Right ventricle myocardium superior (tissue), 1 donor: ENCODE measurements at regions not wholly inside any gene's neighbourhood (a gene's known extent, or its start where the extent isn't known, plus 50 kb on each side); places are given as distances from the start of the nearest gene placed in this dataset.
"Not testable (repeated sequence)": the region's sequence is repeated elsewhere in the genome, so short reads cannot be mapped to it uniquely, and the experiment has no call there.

ENCODE experiments used
- ATAC-seq: fragments of 200-7000 bp; cut with Tn5 transposase; one replicate; pipeline ENCODE4 v1.9.1; 2020; ENCODE audit warnings: mild to moderate bottlenecking; ENCODE audit not compliant: poor library complexity
- DNase-seq: peaks from one replicate; pipeline ENCODE4 v3.0.0-alpha.2; 2020
- intact Hi-C: fragments of 100-400 bp; cut with DNase I; formaldehyde crosslinking; loops from one replicate; pipeline ENCODE4 v1.11.2; 2022
- donor health status: DM: no; HTN: yes; CAD: no; lungs with severe emphysema.

DNA sequence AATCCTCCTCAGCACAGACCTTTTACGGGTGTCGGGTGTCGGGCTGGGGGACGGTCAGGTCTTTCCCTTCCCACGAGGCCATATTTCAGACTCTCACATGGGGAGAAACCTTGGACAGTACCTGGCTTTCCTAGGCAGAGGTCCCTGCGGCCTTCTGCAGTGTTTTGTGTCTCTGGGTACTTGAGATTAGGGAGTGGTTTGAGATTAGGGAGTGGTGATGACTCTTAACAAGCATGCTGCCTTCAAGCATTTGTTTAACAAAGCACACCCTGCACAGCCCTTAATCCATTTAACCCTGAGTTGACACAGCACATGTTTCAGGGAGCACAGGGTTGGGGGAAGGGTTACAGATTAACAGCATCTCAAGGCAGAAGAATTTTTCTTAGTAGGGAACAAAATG lies 113.0 kb upstream of the ZNF92 start:
- intact Hi-C loops, DNase-seq, ATAC-seq: not testable (repeated sequence)

GRCh38 chr7:65259864-65260525 lies 113.7 kb upstream of the ZNF92 start:
- DNase-seq, ATAC-seq, intact Hi-C loops: not testable (repeated sequence)

GRCh38 chr7:65254061-65254460 lies 119.6 kb upstream of the ZNF92 start:
- intact Hi-C loops: no loop called here
- DNase-seq: no peak
- ATAC-seq: no peak

- peak; percentile 61 for DNase-seq
- ATAC-seq: peak; percentile 96
- intact Hi-C loops: no loop called here
These were observed 121.6 kb upstream of the ZNF92 start for GRCh38 chr7:65251851-65252620.

- DNase-seq (peak; percentile 12), ATAC-seq (no peak)
- intact Hi-C loops: no loop called here
These were observed 122.8 kb upstream of the ZNF92 start for GRCh38 chr7:65250697-65251395.

GRCh38 chr7:65250216-65250615 lies 123.4 kb upstream of the ZNF92 start:
- intact Hi-C loops: no loop called here
- DNase-seq (no peak), ATAC-seq (no peak)

DNA sequence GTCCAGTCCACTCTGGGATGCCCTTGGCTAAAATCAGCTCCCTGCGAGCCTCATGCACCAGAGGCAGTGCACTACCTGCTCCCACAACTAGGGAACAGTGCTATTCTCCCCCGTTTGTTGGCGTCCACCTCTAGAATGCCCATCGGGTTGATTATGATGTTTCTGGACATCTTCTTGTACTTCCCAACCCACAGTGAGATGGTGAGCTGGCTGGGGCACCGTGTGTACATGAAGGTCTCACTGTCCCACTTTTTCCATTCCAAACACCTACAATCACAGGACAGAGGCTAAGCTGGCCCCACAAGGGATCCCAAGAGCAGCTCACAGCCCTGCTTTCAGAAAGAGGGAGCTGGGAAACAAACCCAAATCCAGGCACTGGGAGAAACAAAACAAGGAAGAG lies 126.2 kb upstream of the ZNF92 start:
- DNase-seq (peak; percentile 16), ATAC-seq (no peak)
- intact Hi-C loops: no loop called here

- ATAC-seq (peak; percentile 94), DNase-seq (peak; percentile 50)
- intact Hi-C loops: loop anchor here (5.0 kb wide), 1 partner anchor 203 kb away; no protein-coding TSS in a partner anchor
These were observed 133.8 kb upstream of the ZNF92 start for GRCh38 chr7:65239707-65240352.

DNA sequence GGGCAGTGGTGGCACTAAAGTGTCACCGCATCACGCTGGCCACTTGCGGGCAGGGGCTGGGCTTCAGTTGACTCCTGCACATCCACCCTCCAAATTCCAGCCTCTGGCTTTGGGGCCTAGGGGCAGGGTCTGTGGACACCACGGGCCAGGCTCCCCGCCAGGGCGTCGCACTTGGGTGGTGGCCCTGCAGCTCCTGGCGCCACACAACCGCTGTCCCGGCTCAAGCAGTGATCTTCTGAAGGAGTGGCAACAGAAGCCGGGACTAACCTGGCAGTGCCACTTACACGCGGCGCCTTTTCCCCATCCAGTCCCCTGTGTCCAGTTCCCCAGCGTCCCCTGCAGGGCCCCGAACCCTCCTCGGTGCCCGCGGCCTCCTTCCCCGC lies 134.3 kb upstream of the ZNF92 start:
- DNase-seq (no peak), ATAC-seq (no peak)
- intact Hi-C loops: loop anchor here (5.0 kb wide), 1 partner anchor 202 kb away; no protein-coding TSS in a partner anchor

DNA sequence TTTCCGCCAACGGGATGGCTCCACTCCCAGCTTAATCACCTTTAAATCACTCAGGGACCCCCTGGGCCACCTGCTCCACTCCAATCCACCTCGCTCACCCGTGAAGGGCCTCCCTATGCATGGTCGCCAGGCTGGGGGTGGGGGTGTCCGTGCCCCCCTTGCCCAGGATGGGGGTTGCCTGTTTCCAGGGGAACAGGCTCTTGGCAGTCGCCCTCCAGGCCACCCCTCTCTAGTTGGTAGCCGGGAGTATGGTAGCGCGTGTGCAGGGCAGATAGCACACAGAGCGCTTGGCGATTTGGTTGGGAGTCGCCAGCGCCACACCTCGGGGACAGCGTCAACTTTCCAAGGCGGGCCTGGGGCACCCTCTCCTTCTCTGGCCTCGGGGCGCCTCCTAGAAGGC lies 134.9 kb upstream of the ZNF92 start:
- intact Hi-C loops: loop anchor here (5.0 kb wide), 1 partner anchor 201 kb away; no protein-coding TSS in a partner anchor
- DNase-seq (no peak), ATAC-seq (no peak)

DNA sequence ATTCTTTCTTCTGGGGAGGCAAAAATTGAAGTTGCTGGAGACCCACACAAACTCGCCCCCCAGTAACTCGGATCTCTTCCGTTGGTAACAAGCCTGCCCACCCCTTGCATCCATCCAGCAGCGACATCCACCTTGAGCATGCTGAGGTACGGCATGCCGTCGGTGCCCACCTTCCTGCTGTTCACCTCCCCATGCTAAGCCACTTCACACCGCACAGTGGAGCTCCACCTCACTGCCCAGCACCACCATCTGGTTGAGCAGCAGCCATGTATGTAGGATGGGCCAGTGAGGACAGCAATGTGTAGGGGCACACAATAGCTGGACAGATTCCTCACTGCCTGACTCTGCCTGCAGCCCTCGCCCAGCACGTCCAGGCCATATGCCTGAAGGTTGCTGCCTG lies 138.1 kb upstream of the ZNF92 start:
- DNase-seq: no peak
- intact Hi-C loops: loop anchor here (5.0 kb wide), 1 partner anchor 198 kb away; no protein-coding TSS in a partner anchor
- no peak for ATAC-seq

- DNase-seq (no peak), ATAC-seq (no peak)
- intact Hi-C loops: no loop called here
These were observed 140.1 kb upstream of the ZNF92 start for GRCh38 chr7:65233409-65234034.

- intact Hi-C loops: no loop called here
- ATAC-seq (no peak), DNase-seq (no peak)
These were observed 143.4 kb upstream of the ZNF92 start for GRCh38 chr7:65230231-65230630.

DNA sequence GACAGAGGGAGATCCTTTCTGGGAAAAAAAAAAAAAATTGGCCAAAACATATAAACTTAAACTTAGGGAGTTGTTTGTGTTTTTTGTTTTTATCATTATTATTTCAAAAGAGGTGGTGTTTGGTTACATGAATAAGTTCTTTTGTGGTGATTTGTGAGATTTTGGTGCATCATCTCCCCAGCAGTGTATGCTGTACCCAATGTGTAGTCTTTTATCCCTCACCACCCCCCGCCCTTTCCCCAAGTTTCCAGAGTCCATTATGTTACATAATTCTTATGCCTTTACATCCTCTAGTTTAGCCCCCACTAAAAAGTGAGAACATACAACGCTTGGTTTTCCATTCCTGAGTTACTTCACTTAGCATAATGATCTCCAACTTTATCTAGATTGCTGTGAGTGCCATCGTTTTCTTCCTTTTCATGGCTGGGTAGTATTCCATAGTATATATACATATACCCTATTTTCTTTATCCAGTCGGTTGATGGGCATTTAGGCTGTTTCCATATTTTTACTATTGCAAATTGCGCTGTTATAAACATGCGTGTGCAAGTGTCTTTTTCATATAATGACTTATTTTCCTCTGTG lies 148.1 kb upstream of the ZNF92 start:
- DNase-seq (no peak), ATAC-seq (no peak)
- intact Hi-C loops: no loop called here

- DNase-seq (no peak), ATAC-seq (no peak)
- intact Hi-C loops: no loop called here
These were observed 151.0 kb upstream of the ZNF92 start for GRCh38 chr7:65222655-65223054.

DNA sequence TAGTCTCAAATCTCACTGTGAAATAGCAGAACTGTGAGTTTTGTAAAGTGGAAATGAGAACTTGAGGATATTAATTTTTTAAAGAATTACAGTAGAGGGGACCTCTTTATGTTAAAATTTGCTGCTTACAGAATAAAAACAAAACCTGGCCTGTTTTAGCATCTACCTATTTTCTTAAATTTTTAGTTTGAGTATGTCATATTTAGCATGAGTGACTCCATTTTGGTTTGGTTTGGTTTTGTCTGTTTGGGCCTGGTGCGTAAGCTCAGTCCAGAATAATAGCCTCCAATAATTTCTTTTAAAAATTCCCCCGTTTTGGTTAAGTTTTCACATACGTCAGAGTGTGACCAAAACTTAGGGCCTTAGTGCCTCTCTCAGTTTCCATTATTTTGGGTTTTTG lies 152.0 kb upstream of the ZNF92 start:
- no peak for ATAC-seq
- no peak for DNase-seq
- intact Hi-C loops: no loop called here

GRCh38 chr7:65219623-65220022 lies 154.0 kb upstream of the ZNF92 start:
- intact Hi-C loops: no loop called here

DNA sequence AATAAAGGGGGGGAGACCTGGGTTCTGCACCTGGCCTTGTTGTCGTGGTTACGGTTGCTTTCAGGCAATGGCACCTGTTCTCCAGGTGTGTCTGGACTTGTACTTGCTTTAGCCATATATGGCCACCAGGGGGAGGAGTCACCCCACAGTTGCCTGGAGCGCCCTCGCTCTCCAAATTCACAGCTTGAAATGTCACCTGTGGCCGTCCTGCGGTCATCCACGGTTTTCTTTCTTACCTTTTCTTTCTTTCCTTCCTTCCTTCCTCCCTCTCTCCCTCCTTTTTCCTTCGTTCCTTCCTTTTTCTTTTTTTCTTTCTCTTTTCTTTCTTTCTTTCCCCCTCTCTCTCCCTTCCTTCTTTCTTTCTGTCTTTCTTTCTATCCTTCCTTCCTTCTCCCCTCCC lies 157.2 kb upstream of the ZNF92 start:
- no peak for DNase-seq
- intact Hi-C loops: no loop called here
- ATAC-seq: no peak

More at GRCh38 chr7:65219623-65220022, 154.0 kb upstream of the ZNF92 start:
- ATAC-seq: no peak
- DNase-seq: no peak
